B cell (primary cell): ENCODE measurements at regions not wholly inside any gene's neighbourhood (a gene's known extent, or its start where the extent isn't known, plus 50 kb on each side); places are given as distances from the start of the nearest gene placed in this dataset.
A peak's percentile ranks its signal among the peaks of the same experiment; 100 is the strongest.

Experiments
- ATAC-seq: fragments of 200-7000 bp; cut with Tn5 transposase; one replicate; pipeline ENCODE4 v1.10.0; 2021; ENCODE audit warnings: low read depth, mild to moderate bottlenecking, moderate number of reproducible peaks, moderate library complexity
- CTCF ChIA-PET: fragments of 350-600 bp; sonication (Branson Sonifier 250); formaldehyde crosslinking; loops from one replicate; lab custom pipeline; 2021; ENCODE audit warnings: antibody characterized with exemption, inconsistent platforms; lab: Charles Lee
- POLR2A ChIA-PET: fragments of 350-600 bp; sonication (Branson Sonifier 250); formaldehyde crosslinking; loops from one replicate; lab custom pipeline; 2021; ENCODE audit warnings: antibody characterized with exemption; lab: Charles Lee
- DNase-seq: peaks from one replicate; pipeline ENCODE4 v3.0.0; 2013
- H2AFZ ChIP-seq: 2 replicates; pipeline ENCODE4 v1.6.1; 2012; ENCODE audit warnings: mild to moderate bottlenecking, low read depth, low read length; ENCODE audit not compliant: insufficient read depth, poor library complexity, severe bottlenecking
- H3K27ac ChIP-seq, 2 donors: 1 replicate in 1 of 2; 2 replicates in 1 of 2; pipeline ENCODE4 v1.5.1; 2012 to 2013; ENCODE audit warnings: low read length in 2 of 2, mild to moderate bottlenecking in 2 of 2, moderate library complexity in 1 of 2
- H3K27me3 ChIP-seq, 4 experiments: fragments of 200-600 bp in 1 of 4; sonication (generic) in 1 of 4; replicated peaks in 1 of 4; 1 replicate in 2 of 4; 2 replicates in 2 of 4; pipeline versions ENCODE4 v1.6.1 to v1.7.0; 2013 to 2016; ENCODE audit warnings: low read length in 3 of 4, mild to moderate bottlenecking in 2 of 4, mixed read lengths in 1 of 4, moderate library complexity in 1 of 4; ENCODE audit not compliant: insufficient read depth in 4 of 4, control insufficient read depth in 3 of 4; ENCODE audit errors: control extremely low read depth in 1 of 4
- H3K36me3 ChIP-seq, 2 experiments: replicated peaks in 1 of 2; 1 replicate in 1 of 2; 2 replicates in 1 of 2; pipeline versions ENCODE4 v1.6.1 to v1.7.1; 2013; ENCODE audit warnings: low read length in 1 of 2; ENCODE audit not compliant: insufficient read depth in 2 of 2, control insufficient read depth in 1 of 2; ENCODE audit errors: control extremely low read depth in 1 of 2, extremely low read depth in 1 of 2
- H3K4me1 ChIP-seq, 2 donors: fragments of 200-600 bp in 1 of 2; sonication (generic) in 1 of 2; 1 replicate in 1 of 2; 2 replicates in 1 of 2; pipeline versions ENCODE4 v1.5.1 to v1.6.1; 2013 to 2017; ENCODE audit warnings: low read length in 2 of 2; ENCODE audit not compliant: control insufficient read depth in 2 of 2, insufficient read depth in 2 of 2
- H3K4me2 ChIP-seq: replicated peaks from 2 replicates; pipeline ENCODE3; 2012; ENCODE audit warnings: mild to moderate bottlenecking, low read depth, low read length; ENCODE audit not compliant: poor library complexity, severe bottlenecking
- H3K4me3 ChIP-seq, 5 experiments: fragments of 200-600 bp in 1 of 5; sonication (generic) in 1 of 5; 1 replicate in 3 of 5; 2 replicates in 2 of 5; pipeline versions ENCODE4 v1.5.1 to v1.7.0; 2011 to 2016; ENCODE audit warnings: low read length in 4 of 5, mild to moderate bottlenecking in 4 of 5, low read depth in 2 of 5, control low read depth in 1 of 5, moderate library complexity in 1 of 5; ENCODE audit not compliant: insufficient read depth in 1 of 5; ENCODE audit errors: control extremely low read depth in 1 of 5, extremely low read depth in 1 of 5
- H3K79me2 ChIP-seq: fragments of 200-600 bp; sonication (generic); one replicate; pipeline ENCODE4 v1.6.0; 2016; ENCODE audit warnings: low read length; ENCODE audit not compliant: control insufficient read depth, insufficient read depth
- H3K9ac ChIP-seq: fragments of 200-600 bp; sonication (generic); 2 replicates; pipeline ENCODE4 v1.6.1; 2017; ENCODE audit warnings: mild to moderate bottlenecking, low read length, moderate library complexity
- H3K9me3 ChIP-seq, 3 donors: one replicate each; pipeline versions ENCODE4 v1.6.1 to v1.7.1; 2013; ENCODE audit warnings: low read length in 2 of 3; ENCODE audit not compliant: control insufficient read depth in 2 of 3, insufficient read depth in 1 of 3; ENCODE audit errors: control extremely low read depth in 1 of 3
- H4K20me1 ChIP-seq: 2 replicates; pipeline ENCODE4 v1.6.0; 2012; ENCODE audit warnings: mild to moderate bottlenecking, low read length; ENCODE audit not compliant: insufficient read depth, control insufficient read depth, poor library complexity, severe bottlenecking
- H3K27ac Mint-ChIP-seq: one replicate; pipeline ENCODE4 v1.8.0; 2021; ENCODE audit warnings: mixed read lengths
- H3K27me3 Mint-ChIP-seq: one replicate; pipeline ENCODE4 v1.8.0; 2021; ENCODE audit warnings: mixed read lengths
- H3K4me1 Mint-ChIP-seq: one replicate; pipeline ENCODE4 v1.8.0; 2021; ENCODE audit warnings: mixed read lengths
- H3K4me3 Mint-ChIP-seq: one replicate; pipeline ENCODE4 v1.8.0; 2021; ENCODE audit warnings: mixed read lengths
- H3K9me3 Mint-ChIP-seq: one replicate; pipeline ENCODE4 v1.8.0; 2022; ENCODE audit warnings: mixed read lengths; ENCODE audit not compliant: insufficient read depth
- CTCF ChIP-seq: fragments of 200-600 bp; IDR thresholded peaks from one replicate; pipeline ENCODE4 v1.8.0; 2022; ENCODE audit warnings: antibody characterized with exemption, mild to moderate bottlenecking
- EZH2 ChIP-seq: IDR thresholded peaks from 2 replicates; pipeline ENCODE4 v1.6.1; 2012; ENCODE audit warnings: borderline replicate concordance, low read depth, mild to moderate bottlenecking, moderate library complexity, low read length; ENCODE audit not compliant: insufficient read depth, poor library complexity, severe bottlenecking
- WGBS: methylation state at CpG from one replicate; pipeline ENCODE4 v1.1.5; 2013; ENCODE audit warnings: missing lambda C conversion rate; ENCODE audit not compliant: insufficient coverage; 5-methylcytosine and 5-hydroxymethylcytosine counted together
- intact Hi-C: fragments of 100-400 bp; cut with micrococcal nuclease; formaldehyde crosslinking; loops from one replicate; pipeline ENCODE4 v1.10.0; 2022

GRCh38 chr3:104514776-104515175 lies 851.9 kb upstream of the ALCAM start:
- no peaks in the 10 kb centered on the region for H4K20me1 ChIP-seq
- Mint-ChIP-seq H3K4me3 (no peak overlapping the region), H3K27me3 (no peaks in the 10 kb centered on the region), H3K4me1 (peaks cover 40% of the 10 kb centered on the region), H3K27ac (no peak overlapping the region), H3K9me3 (peaks cover 4% of the 10 kb centered on the region)
- no peak for ATAC-seq
- H3K79me2 ChIP-seq, result no peaks in the 10 kb centered on the region
- no peak overlapping the region for H2AFZ ChIP-seq
- no peak for TF ChIP-seq EZH2
- TF ChIP-seq CTCF, result no peak
- no peak overlapping the region for H3K9ac ChIP-seq
- peaks cover 4 to 15% (median 10%) of the 10 kb centered on the region in 3 donors for H3K9me3 ChIP-seq
- ChIA-PET POLR2A (no interaction called here), CTCF (no interaction called here)
- peaks cover 13 to 17% of the 10 kb centered on the region in 2 donors for H3K4me1 ChIP-seq
- intact Hi-C loops, result no loop called here
- H3K27ac ChIP-seq, result no peak overlapping the region
- H3K4me3 ChIP-seq, result no peak overlapping the region
- H3K27me3 ChIP-seq, result no peaks in the 10 kb centered on the region
- H3K4me2 ChIP-seq, result no peak overlapping the region
- no peak for DNase-seq
- 100% methylated on average over 2 of the region's 3 CpGs for WGBS
- H3K36me3 ChIP-seq, result peaks cover 0 to 2% of the 10 kb centered on the region in 2 experiments

- H3K27ac Mint-ChIP-seq, result peak overlapping the region; percentile 93
- H3K79me2 ChIP-seq, result peaks cover 4% of the 10 kb centered on the region
- ChIA-PET POLR2A (interaction anchor here (1.4 kb wide), 1 partner anchor 850 kb away, joined by 4 read pairs; no protein-coding TSS in a partner anchor), CTCF (no interaction called here)
- ATAC-seq (peak; percentile 22), DNase-seq (peak; percentile 39)
- no peaks in the 10 kb centered on the region for H4K20me1 ChIP-seq
- no peaks in the 10 kb centered on the region for H3K27me3 Mint-ChIP-seq
- peaks cover 0 to 2% of the 10 kb centered on the region in 2 experiments for H3K36me3 ChIP-seq
- H3K4me2 ChIP-seq, result peak overlapping the region; percentile 68
- peak overlapping the region; percentile 79 for H3K4me3 Mint-ChIP-seq
- no peaks in the 10 kb centered on the region for H3K27me3 ChIP-seq
- H2AFZ ChIP-seq, result peak overlapping the region; percentile 66
- peaks cover 51 to 53% of the 10 kb centered on the region in 2 donors for H3K4me1 ChIP-seq
- TF ChIP-seq EZH2 (no peak), CTCF (no peak)
- peaks cover 0 to 5% (median 2%) of the 10 kb centered on the region in 3 donors for H3K9me3 ChIP-seq
- peaks cover 59% of the 10 kb centered on the region for H3K4me1 Mint-ChIP-seq
- WGBS, result no CpG with 5 or more reads among the region's 4 CpGs
- peak overlapping the region; percentile 87 to 93 for H3K27ac ChIP-seq
- H3K4me3 ChIP-seq, result peak overlapping the region in 3 of 5 experiments; percentile 1 to 53 (median 36)
- H3K9me3 Mint-ChIP-seq, result peaks cover 4% of the 10 kb centered on the region
- intact Hi-C loops, result loop anchor here (1.0 kb wide), 1 partner anchor 8 kb away; no protein-coding TSS in a partner anchor
- H3K9ac ChIP-seq, result peak overlapping the region; percentile 54
Observed at GRCh38 chr3:104519068-104519467, 847.6 kb upstream of the ALCAM start.
